ENCODE measurements at regions not wholly inside any gene's neighbourhood (a gene's known extent, or its start where the extent isn't known, plus 50 kb on each side); places are given as distances from the start of the nearest gene placed in this dataset.

DNA sequence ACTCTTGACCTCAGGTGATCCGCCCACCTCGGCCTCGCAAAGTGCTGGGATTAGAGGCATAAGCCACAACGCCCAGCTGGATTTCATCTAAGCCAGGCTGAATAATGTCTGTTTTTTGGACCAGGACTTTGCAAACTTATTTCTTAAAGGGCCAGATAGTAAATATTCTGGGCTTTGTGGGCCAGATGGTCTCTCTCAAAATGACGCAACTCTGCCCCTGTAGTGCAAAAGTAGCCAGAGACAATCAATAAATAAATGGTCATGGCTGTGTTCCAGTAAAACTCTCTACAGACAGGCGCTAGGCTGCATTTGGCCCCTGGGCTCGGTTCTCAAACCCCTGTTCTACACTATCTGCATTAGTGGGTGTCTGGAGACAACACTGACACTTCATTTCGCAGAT lies 121.9 kb upstream of the CDH13 start:
- in situ Hi-C loops (cut with MboI) (no loop called here), intact Hi-C loops (cut with micrococcal nuclease; ENCODE audit: unreplicated experiment) (no loop called here)
- no peaks in the 10 kb centered on the region for H3K79me2 ChIP-seq (ENCODE audit: control insufficient read depth, insufficient read depth, low read length)
- no peak overlapping the region for H3K27ac ChIP-seq (ENCODE audit: control insufficient read depth, insufficient read depth)
- no peaks in the 10 kb centered on the region for H3K27me3 ChIP-seq (replicated peaks in 1 of 2; ENCODE audit: control insufficient read depth in 2 of 2, insufficient read depth in 2 of 2, low read length in 1 of 2)
- H2AFZ ChIP-seq (ENCODE audit: control insufficient read depth, low read depth, low read length) = no peak overlapping the region
- H3K9ac ChIP-seq (ENCODE audit: control insufficient read depth, insufficient read depth, low read length) = no peak overlapping the region
- TF ChIP-seq, protein P1, sequence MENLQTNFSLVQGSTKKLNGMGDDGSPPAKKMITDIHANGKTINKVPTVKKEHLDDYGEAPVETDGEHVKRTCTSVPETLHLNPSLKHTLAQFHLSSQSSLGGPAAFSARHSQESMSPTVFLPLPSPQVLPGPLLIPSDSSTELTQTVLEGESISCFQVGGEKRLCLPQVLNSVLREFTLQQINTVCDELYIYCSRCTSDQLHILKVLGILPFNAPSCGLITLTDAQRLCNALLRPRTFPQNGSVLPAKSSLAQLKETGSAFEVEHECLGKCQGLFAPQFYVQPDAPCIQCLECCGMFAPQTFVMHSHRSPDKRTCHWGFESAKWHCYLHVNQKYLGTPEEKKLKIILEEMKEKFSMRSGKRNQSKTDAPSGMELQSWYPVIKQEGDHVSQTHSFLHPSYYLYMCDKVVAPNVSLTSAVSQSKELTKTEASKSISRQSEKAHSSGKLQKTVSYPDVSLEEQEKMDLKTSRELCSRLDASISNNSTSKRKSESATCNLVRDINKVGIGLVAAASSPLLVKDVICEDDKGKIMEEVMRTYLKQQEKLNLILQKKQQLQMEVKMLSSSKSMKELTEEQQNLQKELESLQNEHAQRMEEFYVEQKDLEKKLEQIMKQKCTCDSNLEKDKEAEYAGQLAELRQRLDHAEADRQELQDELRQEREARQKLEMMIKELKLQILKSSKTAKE (IDR thresholded peaks at IDR 0.05; ENCODE audit: low read depth, poor library complexity, severe bottlenecking) = no peak
- TF ChIP-seq, protein P2, sequence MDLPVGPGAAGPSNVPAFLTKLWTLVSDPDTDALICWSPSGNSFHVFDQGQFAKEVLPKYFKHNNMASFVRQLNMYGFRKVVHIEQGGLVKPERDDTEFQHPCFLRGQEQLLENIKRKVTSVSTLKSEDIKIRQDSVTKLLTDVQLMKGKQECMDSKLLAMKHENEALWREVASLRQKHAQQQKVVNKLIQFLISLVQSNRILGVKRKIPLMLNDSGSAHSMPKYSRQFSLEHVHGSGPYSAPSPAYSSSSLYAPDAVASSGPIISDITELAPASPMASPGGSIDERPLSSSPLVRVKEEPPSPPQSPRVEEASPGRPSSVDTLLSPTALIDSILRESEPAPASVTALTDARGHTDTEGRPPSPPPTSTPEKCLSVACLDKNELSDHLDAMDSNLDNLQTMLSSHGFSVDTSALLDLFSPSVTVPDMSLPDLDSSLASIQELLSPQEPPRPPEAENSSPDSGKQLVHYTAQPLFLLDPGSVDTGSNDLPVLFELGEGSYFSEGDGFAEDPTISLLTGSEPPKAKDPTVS (IDR thresholded peaks at IDR 0.05; ENCODE audit: low read depth, low read length) = no peak
- TF ChIP-seq YY1 (IDR thresholded peaks at IDR 0.05; ENCODE audit: low read depth, low read length) = no peak
- no peak for TF ChIP-seq ESRRA (IDR thresholded peaks at IDR 0.05; ENCODE audit: low read length)
- TF ChIP-seq PML (IDR thresholded peaks at IDR 0.05; ENCODE audit: low read length) = no peak
- no peak for TF ChIP-seq BCL11A (IDR thresholded peaks at IDR 0.05; ENCODE audit: low read depth, low read length)
- TF ChIP-seq NR2F1 (conservative IDR thresholded peaks at IDR 0.05) = no peak
- TF ChIP-seq EED (IDR thresholded peaks at IDR 0.05; ENCODE audit: low read depth) = no peak
- TF ChIP-seq LARP7 (IDR thresholded peaks at IDR 0.05) = no peak
- TF ChIP-seq ZNF622 (IDR thresholded peaks at IDR 0.05) = no peak
- TF ChIP-seq SREBF1 (IDR thresholded peaks at IDR 0.05; ENCODE audit: low read length) = no peak
- no peaks in the 10 kb centered on the region for H3K4me1 ChIP-seq (ENCODE audit: control insufficient read depth, insufficient read depth, low read length)
- DNase-seq (ENCODE audit: low read depth, low spot score) (no peak), FAIRE-seq (no peak), ATAC-seq (no peak)
- no peaks in the 10 kb centered on the region for H3K36me3 ChIP-seq (ENCODE audit: control insufficient read depth in 2 of 2, insufficient read depth in 2 of 2, low read length in 1 of 2)
- no peaks in the 10 kb centered on the region for H4K20me1 ChIP-seq (ENCODE audit: control insufficient read depth, insufficient read depth)
- ChIA-PET RAD21 (ENCODE audit: unreplicated experiment) (no interaction called here), POLR2A (no interaction called here), SMC1A (ENCODE audit: uncharacterized antibody, unreplicated experiment) (no interaction called here), CTCF (no interaction called here)
- WGBS (ENCODE audit: insufficient coverage, insufficient replicate concordance, low lambda C conversion rate, missing lambda C conversion rate) = 20% methylated on average over 8 of the region's 8 CpGs
- H3K4me2 ChIP-seq (ENCODE audit: control insufficient read depth, insufficient read depth) = no peak overlapping the region
- H3K4me3 ChIP-seq = no peak overlapping the region
- no TSS peak for BruUV-seq (replicated peaks)
- H3K9me3 ChIP-seq (replicated peaks; ENCODE audit: control insufficient read depth, insufficient read depth, low read length) = no peaks in the 10 kb centered on the region; the same call in 2 of the 3 replicates

All from GM12878 (cell line).